ENCODE measurements at regions not wholly inside any gene's neighbourhood (a gene's known extent, or its start where the extent isn't known, plus 50 kb on each side); places are given as distances from the start of the nearest gene placed in this dataset.

GRCh38 chr1:239635276-239635675, 248.9 kb downstream of the CHRM3 start:
- Mint-ChIP-seq H3K9me3 (ENCODE audit: unreplicated experiment) (peaks cover 2% of the 10 kb centered on the region), H3K36me3 (ENCODE audit: unreplicated experiment) (no peaks in the 10 kb centered on the region), H3K27me3 (ENCODE audit: unreplicated experiment) (no peaks in the 10 kb centered on the region), H3K4me1 (ENCODE audit: low read depth, unreplicated experiment) (no peaks in the 10 kb centered on the region), H3K4me3 (ENCODE audit: unreplicated experiment) (no peak overlapping the region), H3K27ac (ENCODE audit: unreplicated experiment) (no peak overlapping the region)
- no peak for DNase-seq
- TF ChIP-seq, protein P1, sequence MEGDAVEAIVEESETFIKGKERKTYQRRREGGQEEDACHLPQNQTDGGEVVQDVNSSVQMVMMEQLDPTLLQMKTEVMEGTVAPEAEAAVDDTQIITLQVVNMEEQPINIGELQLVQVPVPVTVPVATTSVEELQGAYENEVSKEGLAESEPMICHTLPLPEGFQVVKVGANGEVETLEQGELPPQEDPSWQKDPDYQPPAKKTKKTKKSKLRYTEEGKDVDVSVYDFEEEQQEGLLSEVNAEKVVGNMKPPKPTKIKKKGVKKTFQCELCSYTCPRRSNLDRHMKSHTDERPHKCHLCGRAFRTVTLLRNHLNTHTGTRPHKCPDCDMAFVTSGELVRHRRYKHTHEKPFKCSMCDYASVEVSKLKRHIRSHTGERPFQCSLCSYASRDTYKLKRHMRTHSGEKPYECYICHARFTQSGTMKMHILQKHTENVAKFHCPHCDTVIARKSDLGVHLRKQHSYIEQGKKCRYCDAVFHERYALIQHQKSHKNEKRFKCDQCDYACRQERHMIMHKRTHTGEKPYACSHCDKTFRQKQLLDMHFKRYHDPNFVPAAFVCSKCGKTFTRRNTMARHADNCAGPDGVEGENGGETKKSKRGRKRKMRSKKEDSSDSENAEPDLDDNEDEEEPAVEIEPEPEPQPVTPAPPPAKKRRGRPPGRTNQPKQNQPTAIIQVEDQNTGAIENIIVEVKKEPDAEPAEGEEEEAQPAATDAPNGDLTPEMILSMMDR (IDR thresholded peaks at IDR 0.05; ENCODE audit: partially characterized antibody, unreplicated experiment) = no peak

GRCh38 chr1:239636347-239636746, 250.0 kb downstream of the CHRM3 start:
- Mint-ChIP-seq H3K27ac (ENCODE audit: unreplicated experiment) (no peak overlapping the region), H3K9me3 (ENCODE audit: unreplicated experiment) (peaks cover 2% of the 10 kb centered on the region), H3K4me1 (ENCODE audit: low read depth, unreplicated experiment) (no peaks in the 10 kb centered on the region), H3K27me3 (ENCODE audit: unreplicated experiment) (no peaks in the 10 kb centered on the region), H3K4me3 (ENCODE audit: unreplicated experiment) (no peak overlapping the region), H3K36me3 (ENCODE audit: unreplicated experiment) (no peaks in the 10 kb centered on the region)
- TF ChIP-seq, protein P1 (IDR thresholded peaks at IDR 0.05; ENCODE audit: partially characterized antibody, unreplicated experiment) = no peak
- no peak for DNase-seq

- no peaks in the 10 kb centered on the region for H3K9me3 Mint-ChIP-seq (ENCODE audit: unreplicated experiment)
- H3K4me3 Mint-ChIP-seq (ENCODE audit: unreplicated experiment) = no peak overlapping the region
- DNase-seq = no peak
- no peak overlapping the region for H3K27ac Mint-ChIP-seq (ENCODE audit: unreplicated experiment)
- TF ChIP-seq, protein P1 (IDR thresholded peaks at IDR 0.05; ENCODE audit: partially characterized antibody, unreplicated experiment) = no peak
- H3K4me1 Mint-ChIP-seq (ENCODE audit: low read depth, unreplicated experiment) = no peaks in the 10 kb centered on the region
- no peaks in the 10 kb centered on the region for H3K36me3 Mint-ChIP-seq (ENCODE audit: unreplicated experiment)
- H3K27me3 Mint-ChIP-seq (ENCODE audit: unreplicated experiment) = no peaks in the 10 kb centered on the region
Measured at GRCh38 chr1:239644604-239645003, 258.2 kb downstream of the CHRM3 start.

DNA sequence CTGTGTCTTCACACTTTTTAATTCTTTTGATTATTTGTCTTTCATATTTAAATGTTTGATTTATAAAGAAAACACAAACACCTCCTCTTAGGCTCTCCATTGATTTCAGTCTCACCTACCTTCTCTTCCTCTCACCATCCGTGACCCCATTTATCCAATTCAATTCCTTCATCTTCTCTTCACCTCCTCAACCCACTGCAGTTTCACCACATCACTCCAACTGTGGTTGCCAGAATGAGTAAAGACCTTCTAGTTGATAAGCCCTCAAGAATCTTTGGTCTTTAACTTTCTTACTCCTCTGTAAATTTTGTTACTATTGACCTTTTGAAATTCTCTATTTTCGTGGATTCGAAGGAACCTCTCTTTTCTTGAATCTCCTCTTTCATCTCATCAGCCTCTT, 260.7 kb downstream of the CHRM3 start:
- DNase-seq = no peak
- H3K4me3 Mint-ChIP-seq (ENCODE audit: unreplicated experiment) = no peak overlapping the region
- H3K36me3 Mint-ChIP-seq (ENCODE audit: unreplicated experiment) = no peaks in the 10 kb centered on the region
- H3K4me1 Mint-ChIP-seq (ENCODE audit: low read depth, unreplicated experiment) = no peaks in the 10 kb centered on the region
- H3K9me3 Mint-ChIP-seq (ENCODE audit: unreplicated experiment) = no peaks in the 10 kb centered on the region
- TF ChIP-seq, protein P1 (IDR thresholded peaks at IDR 0.05; ENCODE audit: partially characterized antibody, unreplicated experiment) = no peak
- H3K27ac Mint-ChIP-seq (ENCODE audit: unreplicated experiment) = no peak overlapping the region
- no peaks in the 10 kb centered on the region for H3K27me3 Mint-ChIP-seq (ENCODE audit: unreplicated experiment)

- DNase-seq = no peak
- Mint-ChIP-seq H3K27me3 (ENCODE audit: unreplicated experiment) (no peaks in the 10 kb centered on the region), H3K27ac (ENCODE audit: unreplicated experiment) (no peak overlapping the region), H3K9me3 (ENCODE audit: unreplicated experiment) (no peaks in the 10 kb centered on the region), H3K4me1 (ENCODE audit: low read depth, unreplicated experiment) (no peaks in the 10 kb centered on the region), H3K4me3 (ENCODE audit: unreplicated experiment) (no peak overlapping the region), H3K36me3 (ENCODE audit: unreplicated experiment) (no peaks in the 10 kb centered on the region)
- TF ChIP-seq, protein P1 (IDR thresholded peaks at IDR 0.05; ENCODE audit: partially characterized antibody, unreplicated experiment) = no peak
Measured at GRCh38 chr1:239647964-239648632, 261.7 kb downstream of the CHRM3 start.

All from glutamatergic neuron (in vitro differentiated cells).